DOHH2 (cell line): ENCODE measurements at regions not wholly inside any gene's neighbourhood (a gene's known extent, or its start where the extent isn't known, plus 50 kb on each side); places are given as distances from the start of the nearest gene placed in this dataset.

ENCODE experiments used
- CTCF ChIP-seq: fragments of 200-600 bp; sonication (generic); IDR thresholded peaks from one replicate; pipeline ENCODE4 v1.5.1; 2014; ENCODE audit warnings: antibody characterized with exemption, mild to moderate bottlenecking, low read depth, low read length; ENCODE audit not compliant: poor library complexity, severe bottlenecking
- EZH2phosphoT487 ChIP-seq: fragments of 200-600 bp; sonication (generic); IDR thresholded peaks from 2 replicates; pipeline ENCODE4 v1.6.1; 2017; ENCODE audit warnings: borderline replicate concordance, mild to moderate bottlenecking, antibody characterized with exemption, low read length, moderate library complexity, mixed read lengths

- TF ChIP-seq CTCF (no peak), EZH2phosphoT487 (no peak)
Measured at GRCh38 chr1:63122079-63122478, 200.3 kb upstream of the FOXD3 start.
